ENCODE measurements at regions not wholly inside any gene's neighbourhood (a gene's known extent, or its start where the extent isn't known, plus 50 kb on each side); places are given as distances from the start of the nearest gene placed in this dataset.

GRCh38 chr12:46452061-46452615 is 79.6 kb upstream of the SLC38A2 start:
- DNase-seq (no peak), ATAC-seq (no peak)
- intact Hi-C loops (cut with DNase I, micrococcal nuclease), result no loop called here

GRCh38 chr12:46451276-46452021 is 78.9 kb upstream of the SLC38A2 start:
- intact Hi-C loops (cut with DNase I, micrococcal nuclease), result no loop called here
- no peak for ATAC-seq
- no peak for DNase-seq

- ATAC-seq (peak; percentile 81), DNase-seq (peak; percentile 70 to 83)
- intact Hi-C loops (cut with DNase I, micrococcal nuclease), result no loop called here
These were observed 77.7 kb upstream of the SLC38A2 start for GRCh38 chr12:46450279-46450748.

- intact Hi-C loops (cut with DNase I, micrococcal nuclease), result no loop called here
- DNase-seq, result no peak
- no peak for ATAC-seq
These were observed 77.3 kb upstream of the SLC38A2 start for GRCh38 chr12:46449856-46450255.

DNA sequence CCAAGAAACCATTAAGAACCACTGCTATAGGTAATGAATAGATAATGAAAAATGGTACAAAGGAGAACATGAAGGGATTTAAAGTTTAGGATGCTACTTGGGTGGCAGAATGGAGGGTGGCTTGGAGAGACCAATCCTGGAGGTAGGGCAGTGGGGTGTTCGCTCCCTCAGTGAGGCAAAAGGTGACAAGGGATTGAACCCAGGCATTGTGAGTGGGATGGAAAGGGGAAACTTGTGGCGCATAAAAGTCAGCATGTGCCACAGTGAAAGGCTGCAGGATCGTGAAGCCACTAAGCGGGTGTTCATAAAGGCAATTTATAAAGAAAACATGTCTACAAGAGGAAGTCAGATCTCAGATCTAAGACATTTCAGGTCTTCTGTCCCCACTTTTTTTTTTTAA is 76.7 kb upstream of the SLC38A2 start:
- DNase-seq (no peak), ATAC-seq (no peak)
- intact Hi-C loops (cut with DNase I, micrococcal nuclease), result no loop called here

GRCh38 chr12:46446645-46447044 is 74.1 kb upstream of the SLC38A2 start:
- no peak for DNase-seq
- intact Hi-C loops (cut with DNase I, micrococcal nuclease), result no loop called here

GRCh38 chr12:46445551-46446235 is 73.1 kb upstream of the SLC38A2 start:
- DNase-seq (no peak), ATAC-seq (no peak)
- intact Hi-C loops (cut with DNase I, micrococcal nuclease), result no loop called here

More at GRCh38 chr12:46446645-46447044, 74.1 kb upstream of the SLC38A2 start:
- ATAC-seq, result no peak

DNA sequence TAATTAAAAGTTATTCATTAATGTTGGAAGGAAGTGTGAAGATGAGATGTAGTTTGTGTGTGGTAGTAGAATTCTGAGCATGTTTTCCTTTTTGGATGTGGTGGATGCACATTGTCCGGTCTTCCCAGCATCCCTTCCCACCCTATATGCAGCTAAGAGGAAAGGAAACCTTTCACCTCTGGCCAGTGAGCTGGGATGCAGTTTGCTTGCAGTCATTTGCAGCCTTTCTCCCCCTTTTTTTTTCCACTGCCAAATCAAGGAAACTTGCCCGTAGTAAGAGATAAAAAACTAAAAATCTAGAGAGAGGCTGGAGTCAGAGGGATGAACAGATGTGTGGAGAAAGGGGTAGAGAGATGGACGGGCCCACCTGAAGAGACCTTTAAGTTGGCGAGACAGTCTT is 72.5 kb upstream of the SLC38A2 start:
- ATAC-seq (no peak), DNase-seq (no peak)
- intact Hi-C loops (cut with DNase I, micrococcal nuclease), result no loop called here

DNA sequence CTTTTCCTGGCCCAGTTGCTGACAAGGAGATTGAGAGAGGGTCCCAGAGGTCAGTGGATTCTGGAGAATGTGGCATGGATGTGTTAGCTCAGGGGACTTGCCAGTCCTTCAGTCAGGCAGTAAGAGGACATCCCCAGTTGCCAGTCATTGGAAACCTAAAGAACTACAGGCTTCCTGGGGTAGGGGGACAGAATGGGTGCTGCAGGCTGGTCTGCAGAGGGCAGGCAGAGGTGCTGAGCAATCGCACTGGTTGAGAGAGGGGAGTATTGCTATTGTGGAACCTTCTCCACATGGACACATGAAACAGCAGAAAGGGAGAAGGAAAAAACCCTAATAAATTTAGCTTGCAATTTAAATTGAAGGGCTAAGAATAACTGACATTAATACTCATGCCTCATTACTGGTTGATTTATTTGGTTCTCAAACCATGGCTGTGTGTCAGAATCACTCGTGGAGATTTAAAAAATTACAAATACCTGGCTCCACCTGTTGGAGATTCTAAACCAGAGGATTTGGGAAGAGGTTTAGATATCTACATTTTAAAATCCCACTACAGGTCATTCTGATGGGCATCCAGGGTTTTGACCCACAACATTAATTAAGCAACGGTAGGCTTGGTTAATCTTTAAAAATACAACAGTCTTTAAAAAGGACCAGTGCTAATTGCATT is 71.2 kb upstream of the SLC38A2 start:
- ATAC-seq, result no peak
- intact Hi-C loops (cut with DNase I, micrococcal nuclease), result no loop called here
- no peak for DNase-seq

DNA sequence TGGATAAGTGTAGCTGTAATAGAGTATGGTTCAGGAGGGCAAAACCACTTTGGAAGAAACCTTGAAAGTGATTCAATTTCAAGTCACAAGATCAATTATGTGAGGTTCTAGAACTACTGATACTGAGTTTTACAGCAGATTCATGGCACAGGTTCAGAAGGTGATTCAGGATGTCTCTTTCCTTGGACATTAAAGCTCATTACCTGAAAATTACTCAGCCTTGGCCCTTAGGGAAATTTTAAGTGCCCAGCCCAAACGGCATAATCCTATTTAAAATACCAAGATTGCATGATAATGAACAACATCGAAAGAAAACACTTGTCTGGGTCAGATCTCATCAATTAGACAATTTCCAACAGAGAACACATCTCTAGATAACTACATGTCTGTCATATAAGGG is 70.2 kb upstream of the SLC38A2 start:
- DNase-seq (no peak), ATAC-seq (no peak)
- intact Hi-C loops (cut with DNase I, micrococcal nuclease), result no loop called here

DNA sequence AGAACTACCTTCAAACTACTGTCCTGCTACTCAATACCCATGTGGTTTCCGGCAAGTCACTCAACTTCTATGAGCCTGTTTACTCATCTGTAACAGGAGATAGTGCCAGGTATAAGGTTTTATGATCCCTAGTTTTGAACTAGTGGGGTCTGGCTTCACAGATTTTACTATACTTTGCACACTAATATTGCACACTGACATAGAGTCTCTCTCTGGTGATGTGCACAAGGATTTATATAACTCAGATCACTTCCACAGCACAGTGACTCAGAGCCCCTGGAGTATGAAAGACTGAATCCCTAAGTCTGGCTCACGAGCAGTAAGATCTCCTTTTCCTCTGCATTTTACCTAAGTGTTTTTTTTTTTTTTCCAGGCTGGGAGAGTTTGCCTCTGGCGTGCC is 69.7 kb upstream of the SLC38A2 start:
- DNase-seq, result no peak
- intact Hi-C loops (cut with DNase I, micrococcal nuclease), result no loop called here
- no peak for ATAC-seq

GRCh38 chr12:46439793-46440511 is 67.4 kb upstream of the SLC38A2 start:
- DNase-seq, result no peak
- no peak for ATAC-seq
- intact Hi-C loops (cut with DNase I, micrococcal nuclease), result no loop called here

DNA sequence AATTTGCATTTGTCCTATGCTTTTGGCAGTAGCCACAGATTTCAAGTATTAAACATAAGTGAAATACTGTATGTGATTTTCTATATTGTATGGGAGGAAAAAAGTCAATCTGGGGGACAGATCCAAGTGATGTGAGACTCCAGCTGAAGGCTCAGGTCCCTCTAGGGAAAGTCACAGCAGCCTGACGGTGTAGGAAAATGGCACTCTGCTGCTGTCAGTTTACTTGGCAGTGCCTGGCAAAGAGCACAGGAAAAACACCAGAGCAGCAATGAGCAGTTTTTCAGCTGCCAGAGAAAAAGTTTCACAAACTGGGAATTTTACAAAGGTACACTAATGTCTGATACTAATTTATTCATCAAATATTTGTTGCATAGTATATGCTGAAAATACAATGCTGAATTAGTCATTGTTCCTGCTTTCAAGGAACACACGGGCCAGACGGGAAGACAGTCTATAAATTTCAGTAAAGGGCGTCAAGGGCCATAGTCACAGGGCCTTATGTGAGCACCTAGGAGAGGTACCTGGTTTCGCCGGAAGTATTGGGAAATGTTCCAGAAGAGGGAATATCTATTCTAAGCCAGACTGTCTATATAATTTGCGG is 66.2 kb upstream of the SLC38A2 start:
- intact Hi-C loops (cut with DNase I, micrococcal nuclease), result no loop called here
- DNase-seq (no peak), ATAC-seq (no peak)

GRCh38 chr12:46438256-46438655 is 65.7 kb upstream of the SLC38A2 start:
- ATAC-seq, result no peak
- intact Hi-C loops (cut with DNase I, micrococcal nuclease), result no loop called here
- DNase-seq, result no peak

DNA sequence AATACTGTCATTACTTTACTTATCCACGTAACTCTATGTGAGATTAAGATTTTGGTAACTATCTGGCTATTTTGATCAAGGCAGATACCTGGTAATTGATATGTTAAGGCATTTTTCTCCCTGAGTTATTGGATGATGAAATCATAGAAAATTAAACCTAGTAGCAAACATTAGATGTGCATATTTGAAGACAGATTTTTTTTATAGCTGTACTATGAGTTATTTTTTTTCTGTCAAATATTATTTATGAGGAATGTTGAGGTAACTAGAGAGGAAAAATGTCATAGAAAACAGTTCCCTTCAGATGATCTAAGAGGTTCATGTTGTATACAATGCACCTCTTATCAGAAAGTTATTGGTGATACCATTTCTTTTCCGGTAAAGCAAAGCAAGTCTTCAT is 64.9 kb upstream of the SLC38A2 start:
- no peak for DNase-seq
- intact Hi-C loops (cut with DNase I, micrococcal nuclease), result no loop called here
- no peak for ATAC-seq

DNA sequence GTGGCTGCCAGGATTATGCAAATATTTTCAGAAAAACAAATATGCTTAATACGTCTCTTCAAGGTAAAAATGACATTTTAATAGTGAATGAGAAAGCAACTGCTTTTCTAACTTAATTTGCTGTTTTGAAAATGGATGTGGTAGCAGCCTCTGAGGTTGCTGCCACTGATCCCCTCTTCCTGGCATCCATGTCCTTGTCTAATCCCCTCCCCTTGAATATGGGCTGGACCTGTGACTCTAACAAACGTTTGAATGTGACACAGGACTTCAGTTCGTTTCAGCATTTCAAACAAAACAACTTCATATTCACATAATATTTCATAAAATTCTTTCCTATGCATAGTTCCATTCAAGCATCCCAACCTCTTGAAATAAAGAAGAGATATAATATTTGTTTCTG is 64.2 kb upstream of the SLC38A2 start:
- ATAC-seq (no peak), DNase-seq (no peak)
- intact Hi-C loops (cut with DNase I, micrococcal nuclease), result no loop called here

DNA sequence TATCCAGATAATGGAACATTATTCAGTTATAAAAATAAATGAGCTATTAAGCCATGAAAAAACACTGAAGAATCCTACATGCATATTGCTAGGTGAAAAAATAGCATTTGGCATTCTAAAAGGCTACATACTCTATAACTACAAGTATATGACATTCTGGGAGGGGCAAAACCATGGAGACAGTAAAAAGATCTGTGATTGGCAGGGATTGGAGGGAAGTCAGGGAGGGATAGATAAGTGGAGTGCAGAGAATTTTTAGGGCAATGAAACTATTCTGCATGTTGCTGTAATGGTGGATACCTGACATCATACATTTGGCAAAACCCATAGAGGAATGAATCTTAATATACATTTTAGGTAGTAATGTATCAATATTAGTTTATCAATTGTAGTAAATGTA is 63.1 kb upstream of the SLC38A2 start:
- DNase-seq (no peak), ATAC-seq (no peak)
- intact Hi-C loops (cut with DNase I, micrococcal nuclease), result no loop called here

GRCh38 chr12:46435029-46435428 is 62.5 kb upstream of the SLC38A2 start:
- intact Hi-C loops (cut with DNase I, micrococcal nuclease), result no loop called here
- ATAC-seq (no peak), DNase-seq (no peak)

DNA sequence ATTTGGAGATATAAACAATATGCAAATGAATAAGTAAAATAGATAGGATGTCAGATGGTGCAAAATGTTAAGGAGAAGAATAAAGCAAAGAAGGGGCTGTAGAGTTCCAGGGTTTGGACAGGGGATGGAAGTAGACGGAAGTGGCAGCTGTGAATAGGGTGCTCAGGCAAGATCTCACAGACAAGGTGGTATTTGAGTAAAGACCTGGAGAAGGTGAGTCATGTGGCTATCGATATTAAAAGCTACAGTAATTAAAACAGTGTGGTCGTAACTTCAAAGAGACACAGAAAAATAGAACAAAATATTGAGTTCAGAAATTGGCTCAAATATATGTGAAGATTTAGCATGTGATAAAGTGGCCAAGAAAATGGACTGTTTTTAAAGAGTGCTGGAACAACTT is 61.3 kb upstream of the SLC38A2 start:
- ATAC-seq, result no peak
- no peak for DNase-seq
- intact Hi-C loops (cut with DNase I, micrococcal nuclease), result no loop called here

Data from left colon (tissue), 2 donors.